HG02623 (cell line): ENCODE measurements at regions not wholly inside any gene's neighbourhood (a gene's known extent, or its start where the extent isn't known, plus 50 kb on each side); places are given as distances from the start of the nearest gene placed in this dataset.

Experiments used
- ATAC-seq: cut with Tn5 transposase; IDR thresholded peaks from one replicate; pipeline ENCODE4 v1.9.1; 2021; ENCODE audit warnings: moderate library complexity; ENCODE audit not compliant: unreplicated experiment

- no peak for ATAC-seq
Measured at GRCh38 chr18:45467293-45467692, 148.0 kb upstream of the SLC14A2 start.

- no peak for ATAC-seq
Measured at GRCh38 chr18:45467945-45468344, 147.3 kb upstream of the SLC14A2 start.

- ATAC-seq, result no peak
Measured at GRCh38 chr18:45478889-45479288, 136.4 kb upstream of the SLC14A2 start.

GRCh38 chr18:45480219-45481015 lies 134.9 kb upstream of the SLC14A2 start:
- no peak for ATAC-seq

DNA sequence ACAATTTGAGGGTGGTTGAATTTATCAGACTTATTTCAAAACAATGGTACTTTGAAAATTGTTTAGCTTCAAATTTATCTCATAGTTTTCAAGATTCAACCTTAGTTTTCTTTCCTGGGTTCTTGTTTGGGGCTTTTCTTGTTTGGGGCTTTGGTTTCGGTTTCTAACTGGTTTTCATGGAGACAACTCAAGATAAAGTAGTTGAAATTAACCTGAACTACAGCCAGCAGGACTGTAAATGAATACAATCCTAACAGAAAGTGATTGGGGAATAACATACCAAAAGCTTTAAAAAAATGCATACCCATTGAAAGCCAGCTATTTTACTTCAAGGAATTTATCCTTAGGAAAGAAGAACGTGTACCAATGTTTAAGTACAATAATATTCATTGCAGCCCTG lies 133.5 kb upstream of the SLC14A2 start:
- no peak for ATAC-seq

GRCh38 chr18:45482286-45482685 lies 133.0 kb upstream of the SLC14A2 start:
- ATAC-seq, result no peak

- ATAC-seq, result no peak
Measured at GRCh38 chr18:45487581-45487980, 127.7 kb upstream of the SLC14A2 start.

DNA sequence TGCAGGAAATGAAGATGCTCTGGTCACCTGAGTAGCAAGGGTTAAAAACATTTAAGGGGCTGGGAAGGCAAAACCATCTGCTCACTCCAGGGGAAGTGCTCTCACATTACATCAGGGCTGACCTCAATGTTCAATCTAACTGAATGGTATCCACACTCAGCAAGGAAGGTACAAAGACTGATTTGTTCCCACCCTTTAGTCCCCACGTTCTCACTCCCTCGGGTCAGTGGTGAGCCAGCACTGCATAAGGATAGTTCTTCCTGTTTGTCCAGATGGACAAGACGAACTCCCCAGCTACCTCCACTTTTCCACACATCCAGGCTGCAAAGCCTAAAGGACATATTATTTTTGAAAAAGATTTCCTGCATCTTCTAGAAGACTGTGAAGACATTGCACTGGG lies 126.6 kb upstream of the SLC14A2 start:
- ATAC-seq, result no peak

DNA sequence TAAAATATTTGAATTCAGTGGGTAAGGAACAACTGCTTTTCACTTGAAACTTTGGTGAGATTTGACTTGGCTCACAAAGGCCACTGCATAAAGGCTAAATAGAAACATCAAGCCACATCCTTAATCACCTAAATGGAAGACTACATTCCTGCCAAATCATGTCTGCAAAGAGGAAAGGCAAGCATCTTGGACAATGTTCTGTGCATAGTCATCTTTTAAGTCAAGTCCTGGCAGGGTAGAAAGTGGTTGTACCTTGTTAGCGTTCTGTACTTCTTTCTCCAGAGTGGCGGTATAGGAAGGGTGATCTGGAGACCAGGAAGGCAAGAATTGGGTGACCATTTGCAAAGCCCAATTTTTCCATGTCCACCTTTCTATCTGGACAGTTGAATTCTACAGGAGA lies 121.4 kb upstream of the SLC14A2 start:
- no peak for ATAC-seq

- no peak for ATAC-seq
Measured at GRCh38 chr18:45494811-45495210, 120.5 kb upstream of the SLC14A2 start.

GRCh38 chr18:45496741-45497140 lies 118.5 kb upstream of the SLC14A2 start:
- no peak for ATAC-seq

DNA sequence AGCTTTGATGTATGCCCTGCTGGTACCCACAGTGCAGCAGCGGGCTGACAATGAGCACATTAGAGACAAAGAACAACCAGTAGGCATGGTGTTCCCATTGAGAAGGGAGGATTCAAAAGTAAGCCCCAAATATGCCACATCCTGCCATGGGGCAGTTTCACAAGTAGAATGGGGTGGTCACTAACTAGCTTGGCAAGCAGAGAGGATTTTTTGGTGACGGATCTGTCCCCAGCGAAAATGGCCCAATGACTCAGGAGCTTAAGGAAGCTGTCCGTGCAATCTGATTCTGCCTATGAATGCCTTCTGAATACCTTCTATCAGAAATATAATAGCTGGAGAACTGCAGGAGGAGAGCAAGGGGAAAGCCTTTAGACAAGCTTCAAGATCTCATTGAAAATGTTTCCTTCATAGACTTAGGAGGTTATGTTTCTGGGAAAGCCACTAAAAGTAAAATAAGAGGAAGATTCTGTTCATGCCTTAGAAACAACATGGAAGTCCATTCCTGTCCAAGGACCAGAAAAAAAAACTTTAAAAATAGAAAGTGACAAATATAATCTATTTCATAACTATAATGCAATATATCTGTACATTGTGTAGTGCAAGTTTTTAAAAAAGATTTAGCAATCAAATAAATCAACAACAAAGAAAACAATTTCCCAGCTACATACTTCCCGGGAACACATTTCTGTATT lies 117.5 kb upstream of the SLC14A2 start:
- no peak for ATAC-seq

- no peak for ATAC-seq
Measured at GRCh38 chr18:45498287-45498658, 117.0 kb upstream of the SLC14A2 start.

- no peak for ATAC-seq
Measured at GRCh38 chr18:45503990-45504389, 111.3 kb upstream of the SLC14A2 start.

GRCh38 chr18:45505497-45506206 lies 109.6 kb upstream of the SLC14A2 start:
- no peak for ATAC-seq

- no peak for ATAC-seq
Measured at GRCh38 chr18:45506951-45507350, 108.3 kb upstream of the SLC14A2 start.

DNA sequence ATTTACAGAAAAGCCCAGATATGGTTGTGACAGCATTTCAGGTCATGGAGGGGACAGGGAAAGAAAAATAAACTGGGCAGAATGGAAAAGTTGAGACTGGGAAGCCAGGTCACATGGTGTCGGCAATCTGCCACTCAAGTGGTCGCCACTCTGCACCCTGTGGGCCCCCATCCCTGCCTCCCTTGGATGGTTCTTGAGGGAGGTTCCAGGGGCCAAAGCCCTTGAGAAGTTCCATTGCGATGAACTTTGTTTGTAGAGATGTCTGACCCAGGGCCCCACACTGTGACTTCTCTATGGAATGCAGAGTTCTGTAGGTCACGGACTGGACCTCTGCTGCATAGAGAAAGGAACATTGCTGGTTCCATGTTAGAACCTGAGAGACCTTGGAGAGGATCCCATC lies 105.7 kb upstream of the SLC14A2 start:
- ATAC-seq, result no peak

GRCh38 chr18:45510656-45511055 lies 104.6 kb upstream of the SLC14A2 start:
- no peak for ATAC-seq

- no peak for ATAC-seq
Measured at GRCh38 chr18:45512363-45512953, 102.8 kb upstream of the SLC14A2 start.

- ATAC-seq, result no peak
Measured at GRCh38 chr18:45517181-45517741, 98.0 kb upstream of the SLC14A2 start.
